Central memory CD4-positive, alpha-beta T cell (primary cell): ENCODE measurements at regions not wholly inside any gene's neighbourhood (a gene's known extent, or its start where the extent isn't known, plus 50 kb on each side); places are given as distances from the start of the nearest gene placed in this dataset.
"Not testable (repeated sequence)": the region's sequence is repeated elsewhere in the genome, so short reads cannot be mapped to it uniquely, and the experiment has no call there.

Source experiments
- DNase-seq: peaks from one replicate; pipeline ENCODE4 v3.0.0; 2022

DNA sequence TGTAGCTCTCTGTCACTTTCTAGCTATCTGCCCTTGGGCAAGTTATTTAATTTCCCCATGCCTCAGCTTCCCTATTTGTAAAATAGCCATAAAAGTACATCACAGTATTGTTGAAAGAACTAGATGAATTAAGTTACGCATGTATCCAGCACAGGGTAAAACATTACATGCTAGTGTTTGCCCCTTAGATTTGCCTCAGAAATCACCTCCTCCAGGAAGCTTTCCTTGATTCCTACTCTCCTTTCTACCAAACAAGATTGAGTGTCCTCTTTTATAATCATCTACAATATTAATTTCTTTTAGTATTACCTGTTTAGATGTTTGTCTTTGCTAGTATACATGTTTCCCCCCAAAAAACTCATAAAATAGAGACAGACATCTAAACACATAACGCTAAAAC lies 369.5 kb downstream of the GBA3 start:
- no peak for DNase-seq

DNA sequence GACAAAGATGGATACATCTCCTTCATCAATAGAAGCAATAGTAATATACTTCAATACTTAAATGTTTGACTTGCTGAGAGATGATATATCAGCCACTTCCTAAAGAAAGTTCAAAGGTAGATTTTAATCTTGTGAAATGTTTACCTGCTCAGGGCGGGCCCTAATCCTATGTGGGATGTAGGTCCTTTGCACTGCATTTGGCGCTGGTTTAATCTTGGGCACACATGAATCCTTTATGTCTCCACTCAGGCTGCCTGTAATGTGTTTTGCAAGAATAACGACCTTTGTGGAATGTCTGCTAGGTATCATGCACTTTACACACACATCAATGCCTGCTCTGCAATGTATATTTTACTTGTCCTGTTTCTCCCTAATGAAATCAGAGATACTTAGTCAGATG lies 368.7 kb downstream of the GBA3 start:
- DNase-seq, result no peak

DNA sequence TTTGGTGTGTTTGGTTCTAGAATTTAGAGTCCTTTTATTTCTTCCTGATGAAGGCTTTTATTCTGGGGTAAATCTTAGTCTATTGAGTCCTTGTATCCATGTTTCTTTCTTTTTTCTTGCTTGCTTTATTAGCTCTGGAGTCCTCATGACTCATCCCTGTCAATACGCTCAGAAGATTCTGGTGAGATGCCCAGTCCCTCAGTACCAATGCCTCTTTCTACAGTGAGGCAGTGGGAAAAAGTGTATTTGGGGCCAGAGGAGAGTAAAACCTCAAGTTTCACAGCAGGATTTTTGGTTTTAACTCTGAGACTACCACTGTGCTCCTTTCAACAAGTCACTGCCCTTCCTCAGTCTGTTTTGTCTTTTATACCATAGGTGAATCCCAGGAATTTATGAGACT lies 368.0 kb downstream of the GBA3 start:
- DNase-seq, result no peak

DNA sequence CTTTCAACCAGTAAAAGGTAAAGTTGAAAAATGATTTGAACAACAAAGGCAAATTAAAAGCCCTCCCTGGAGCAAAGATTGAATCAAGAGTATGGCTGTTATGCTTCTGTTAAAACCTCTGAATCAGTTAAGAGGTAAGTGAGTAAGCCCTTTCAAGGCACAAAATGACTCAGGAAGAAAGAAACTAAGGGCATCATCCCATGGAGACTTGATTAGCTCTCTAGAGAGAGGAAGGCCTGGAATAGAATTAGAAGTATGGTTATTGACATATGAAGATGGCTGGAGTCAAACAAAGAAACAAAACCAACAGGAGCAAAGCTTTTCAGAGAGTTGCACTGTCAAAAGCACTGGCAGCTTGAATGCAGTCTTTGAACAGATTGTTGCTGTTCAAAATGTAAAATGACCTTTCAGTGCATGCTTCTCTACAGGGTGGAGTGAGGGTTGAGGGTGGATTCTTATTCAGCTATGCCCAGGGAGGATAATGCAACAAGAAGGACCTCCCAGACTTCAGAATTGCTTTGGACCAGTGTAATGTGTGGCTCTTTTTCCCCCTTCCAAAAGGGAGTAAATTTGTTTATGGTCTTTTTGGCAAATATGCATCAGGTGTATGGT lies 365.5 kb downstream of the GBA3 start:
- DNase-seq, result no peak

DNA sequence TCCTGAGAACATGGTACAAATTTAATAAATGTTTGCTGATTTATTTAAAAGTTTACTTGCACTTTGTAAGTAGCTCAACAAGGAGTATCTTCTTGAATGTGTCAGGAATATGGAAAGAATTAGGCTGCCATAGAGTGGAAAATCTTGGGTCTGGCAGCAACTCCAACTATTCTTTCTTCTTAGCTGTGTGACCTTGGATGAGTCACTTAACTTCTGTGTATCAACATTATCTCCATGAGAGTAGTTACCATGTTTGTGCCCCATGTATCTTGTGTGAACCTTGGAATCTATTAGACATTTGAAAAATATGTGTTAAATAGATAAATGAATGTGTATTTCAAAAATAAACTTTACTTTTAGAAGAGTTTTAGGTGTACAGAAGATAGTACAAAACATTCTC lies 348.8 kb downstream of the GBA3 start:
- DNase-seq, result no peak

DNA sequence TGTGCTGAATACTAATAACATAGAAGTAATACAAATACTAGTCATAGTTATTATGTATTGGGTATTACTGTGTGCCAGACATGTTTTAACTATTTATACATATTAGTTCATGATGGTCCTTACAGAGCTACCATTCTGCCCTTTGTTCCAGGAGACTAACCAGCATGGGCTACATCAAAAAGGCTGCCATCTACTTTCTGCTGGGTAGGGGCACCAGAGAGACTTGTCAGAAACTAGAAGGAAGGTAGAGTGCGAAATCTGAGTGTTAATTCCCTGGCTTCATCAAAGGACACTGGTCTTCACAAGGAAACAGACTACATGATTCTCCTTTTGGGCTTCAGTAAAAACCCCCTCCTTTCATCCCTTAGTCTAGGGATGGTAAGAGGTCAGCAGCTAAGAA lies 347.8 kb downstream of the GBA3 start:
- DNase-seq, result no peak

DNA sequence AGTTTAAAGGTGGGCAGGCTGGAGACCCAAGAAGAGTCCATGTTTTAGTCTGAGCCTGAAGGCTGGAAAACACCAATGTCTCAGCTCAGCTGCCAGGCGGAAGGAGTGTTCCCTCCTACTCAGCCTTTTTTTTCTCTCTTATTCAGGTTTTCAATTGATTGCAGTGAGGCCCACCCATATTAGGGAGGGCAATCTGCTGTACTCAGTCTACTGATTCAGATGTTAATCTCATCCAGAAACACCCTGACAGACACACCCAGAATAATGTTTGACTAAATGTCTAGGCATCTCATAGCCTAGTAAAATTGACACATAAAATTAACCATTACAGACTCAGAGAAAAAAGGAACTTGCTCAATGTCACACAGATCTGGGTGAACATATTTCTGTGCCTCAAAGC lies 347.1 kb downstream of the GBA3 start:
- DNase-seq, result no peak

DNA sequence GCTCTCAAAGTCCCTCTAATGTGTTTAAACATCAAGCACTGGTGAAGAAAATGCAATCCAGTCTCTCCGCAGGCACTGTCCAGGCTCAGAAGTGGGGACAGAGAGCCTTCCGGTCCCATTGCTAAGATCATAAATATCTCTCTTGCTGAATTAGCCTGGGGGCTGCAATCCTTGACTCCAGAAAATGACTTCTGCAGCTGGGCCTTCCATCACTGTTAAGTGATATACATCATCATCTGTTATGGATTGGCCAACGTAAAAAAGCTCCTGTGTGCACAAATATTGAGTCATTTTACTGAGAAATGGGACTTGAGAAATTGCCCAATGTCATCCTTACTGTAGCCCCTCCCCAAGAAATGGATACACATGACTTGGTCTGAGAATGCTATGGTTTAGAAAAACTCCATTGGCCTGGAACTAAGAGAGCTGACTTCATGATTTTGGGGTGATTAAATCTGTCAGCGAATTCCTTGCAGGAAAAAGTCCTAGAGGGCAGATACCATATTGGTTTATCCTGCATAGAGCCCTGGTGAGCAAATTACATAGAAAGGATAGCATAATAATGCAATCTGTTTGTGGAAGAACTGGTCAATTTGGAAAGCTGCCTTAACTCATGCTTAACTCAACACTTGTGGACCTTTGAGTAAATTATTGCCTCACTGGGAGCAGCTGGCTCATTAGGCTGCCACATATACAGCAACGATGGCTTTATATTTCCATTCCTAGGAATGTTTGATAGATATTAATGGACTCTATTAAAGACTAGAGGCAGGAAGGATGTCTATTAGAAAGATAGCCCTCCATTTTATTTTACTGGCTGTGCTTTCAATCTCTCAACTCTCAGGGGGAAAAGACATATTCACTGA lies 346.1 kb downstream of the GBA3 start:
- no peak for DNase-seq

DNA sequence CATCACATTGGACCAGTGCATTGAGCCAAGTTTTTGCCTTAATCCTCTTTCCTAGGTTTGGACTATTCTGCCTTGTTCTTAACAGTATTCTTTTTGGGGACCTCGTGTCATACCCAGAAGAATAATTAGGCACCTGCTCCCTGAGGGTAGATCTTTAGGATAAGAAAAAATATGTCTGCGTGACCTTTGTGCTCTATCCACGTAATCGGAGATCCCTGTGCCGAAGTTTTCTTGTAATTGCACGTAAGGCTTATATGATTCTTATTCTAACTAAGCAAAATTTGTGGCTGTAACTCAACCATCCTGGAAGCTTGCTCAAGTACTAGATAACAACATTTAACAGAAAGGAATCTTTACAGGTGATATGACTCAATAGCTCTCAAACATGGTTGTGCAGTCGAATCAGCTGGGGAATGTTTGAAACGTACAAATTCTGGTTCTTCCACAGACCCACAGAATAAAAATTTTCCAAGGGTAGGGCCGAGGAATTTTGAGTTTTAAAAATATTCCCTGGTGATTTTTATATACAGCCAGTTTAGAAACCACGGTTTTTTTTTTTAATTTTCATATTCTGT lies 344.3 kb downstream of the GBA3 start:
- DNase-seq, result no peak

DNA sequence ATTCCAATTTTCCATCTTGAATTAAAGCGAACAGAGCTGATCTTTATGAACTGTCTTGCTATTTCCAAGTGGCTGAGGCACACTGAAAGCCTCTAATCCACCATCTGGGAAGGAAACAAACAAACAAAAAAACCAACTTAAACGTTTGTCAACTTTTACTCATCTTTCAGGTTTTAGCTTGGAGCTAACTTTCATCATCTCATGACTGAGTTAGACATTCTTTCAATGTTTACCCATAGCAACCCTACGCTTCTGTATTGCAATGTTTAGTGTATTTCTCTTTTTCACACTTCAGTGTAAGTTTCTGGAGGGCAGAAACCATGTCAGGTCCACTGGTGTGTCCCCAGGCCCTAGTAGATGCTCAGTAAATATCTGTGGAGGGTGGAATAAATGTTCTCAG lies 343.8 kb downstream of the GBA3 start:
- DNase-seq, result no peak

DNA sequence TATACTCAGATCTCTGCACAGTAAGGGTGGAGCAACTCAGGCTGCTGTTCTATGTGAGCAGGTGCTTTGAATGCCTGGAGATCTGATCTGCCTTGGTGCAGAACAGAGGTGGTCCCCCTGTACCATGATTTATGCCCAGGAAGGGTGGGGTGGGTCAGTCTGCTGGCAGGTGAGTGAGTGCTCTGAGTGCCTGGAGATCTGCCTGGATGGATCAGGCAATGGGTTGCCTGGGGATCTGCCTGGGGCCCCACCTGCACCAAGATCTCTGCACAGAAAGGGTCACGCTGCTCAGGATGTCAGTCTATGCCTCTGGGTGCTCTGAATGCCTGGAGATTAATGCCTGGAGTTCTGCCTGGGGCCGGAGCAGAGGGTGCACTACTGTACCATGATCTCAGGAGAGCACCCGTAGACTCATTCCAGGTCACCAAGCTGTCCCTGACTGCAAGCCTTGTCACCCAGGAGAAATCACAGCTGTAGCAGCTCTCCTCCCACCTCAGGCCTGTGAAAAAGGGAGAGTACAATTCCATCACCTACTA lies 342.9 kb downstream of the GBA3 start:
- no peak for DNase-seq

DNA sequence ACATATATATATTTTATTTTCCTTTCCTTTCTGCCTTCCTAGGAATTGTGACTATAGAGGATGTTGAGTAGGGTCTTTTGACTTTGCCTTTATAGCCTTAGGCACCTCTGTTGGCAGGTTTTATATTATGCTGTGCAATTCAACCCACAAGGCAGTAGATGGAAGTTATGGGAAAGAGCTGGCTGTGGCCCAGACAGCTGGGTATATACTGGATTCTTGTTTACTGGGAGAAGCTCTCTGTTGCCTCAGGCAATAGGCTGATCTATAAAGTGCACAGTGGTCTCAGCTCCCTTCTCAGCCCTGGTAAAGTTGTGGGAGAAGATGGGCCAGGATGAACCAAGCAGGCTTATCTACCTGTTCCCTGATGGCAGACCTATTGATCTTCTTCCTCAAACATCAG lies 342.0 kb downstream of the GBA3 start:
- DNase-seq, result no peak

DNA sequence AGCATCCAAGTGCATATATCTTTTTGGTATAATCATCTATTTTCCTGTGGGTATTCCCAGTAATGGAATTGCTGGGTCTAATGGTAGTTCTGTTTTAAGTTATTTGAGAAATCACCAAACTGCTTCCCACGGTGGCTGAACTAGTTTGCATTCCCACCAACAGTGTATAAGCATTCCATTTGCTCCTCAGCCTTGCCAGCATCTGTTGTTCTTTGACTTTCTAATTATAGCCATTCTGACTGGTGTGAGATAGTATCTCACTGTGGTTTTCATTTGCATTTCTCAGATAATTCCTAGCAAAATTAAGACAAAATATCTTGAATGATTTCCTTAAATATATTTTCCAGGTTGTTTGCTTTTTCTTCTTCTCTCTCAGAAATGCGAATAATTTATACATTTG lies 341.1 kb downstream of the GBA3 start:
- DNase-seq, result no peak

DNA sequence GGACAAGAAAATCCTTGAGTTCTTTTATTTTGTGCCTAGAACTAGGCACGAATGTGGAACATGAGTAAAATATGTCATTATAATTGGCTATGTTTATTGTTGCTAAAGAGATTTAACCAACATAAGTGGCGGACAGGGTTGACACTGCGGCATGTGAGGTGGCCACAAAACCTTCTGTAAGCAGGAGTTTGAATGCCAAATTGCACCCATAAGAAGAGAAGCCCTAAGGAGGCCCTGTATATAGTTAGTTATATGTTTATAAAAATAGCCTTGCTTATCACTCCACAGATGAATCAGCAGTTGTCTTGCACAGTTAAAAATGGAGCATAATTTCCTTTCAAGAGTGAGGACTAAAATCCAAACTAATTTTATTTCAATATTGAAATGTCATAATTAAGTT lies 336.1 kb downstream of the GBA3 start:
- DNase-seq, result no peak

DNA sequence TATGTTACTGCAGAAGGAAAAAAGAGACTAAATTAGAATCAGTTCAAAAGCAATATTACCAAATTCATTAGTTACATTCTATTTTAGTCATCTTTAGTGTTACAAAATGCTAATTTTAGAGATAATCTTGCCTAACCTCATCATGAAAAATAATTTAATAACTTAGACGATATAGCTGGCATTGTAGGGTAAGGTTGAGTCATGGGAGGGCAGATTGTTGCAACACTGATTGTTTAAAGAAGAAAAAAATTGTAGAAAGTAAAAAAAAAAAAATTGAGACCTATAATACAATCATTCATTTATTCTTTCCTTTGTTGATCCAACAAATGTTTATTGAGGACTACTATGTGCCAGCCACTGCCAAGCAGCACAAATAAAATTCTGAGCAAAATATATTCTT lies 330.9 kb downstream of the GBA3 start:
- no peak for DNase-seq

DNA sequence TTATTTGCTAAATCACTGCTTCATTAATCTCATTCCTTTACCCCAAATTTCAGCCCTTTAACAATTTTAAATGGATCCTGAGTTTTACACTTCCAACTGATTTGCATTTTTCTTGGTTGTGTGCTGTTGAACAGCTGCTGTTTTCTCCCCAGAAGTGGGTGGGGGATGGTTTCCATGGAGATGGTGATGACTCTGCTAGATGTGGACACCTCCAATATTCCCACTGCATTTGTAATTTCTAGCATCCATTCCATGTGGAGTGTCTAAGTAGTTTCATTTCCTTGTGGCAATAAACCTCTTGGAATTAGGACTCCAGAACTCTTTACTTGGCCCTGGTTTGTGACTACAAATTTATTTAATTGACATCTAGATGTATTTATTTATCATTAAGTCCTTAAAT lies 330.4 kb downstream of the GBA3 start:
- DNase-seq, result no peak

DNA sequence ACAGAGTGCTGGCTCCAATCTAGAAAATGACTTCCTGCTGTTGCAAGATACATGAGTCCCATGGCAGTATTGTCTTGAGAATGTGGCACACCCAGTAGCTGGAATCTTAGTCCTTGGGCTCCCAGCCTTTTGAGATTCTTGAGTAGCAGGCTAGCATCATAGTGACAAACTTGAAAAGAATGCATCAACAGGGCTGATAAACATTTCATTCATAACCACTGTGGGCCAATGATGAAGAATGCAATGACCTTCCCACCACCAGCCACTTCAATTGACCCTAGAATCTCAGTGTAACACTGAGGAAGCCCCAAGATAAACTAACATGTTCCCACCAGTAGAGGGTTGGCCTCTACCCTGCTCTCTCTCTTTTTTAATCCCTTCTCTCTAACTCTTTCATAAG lies 329.3 kb downstream of the GBA3 start:
- DNase-seq, result no peak

DNA sequence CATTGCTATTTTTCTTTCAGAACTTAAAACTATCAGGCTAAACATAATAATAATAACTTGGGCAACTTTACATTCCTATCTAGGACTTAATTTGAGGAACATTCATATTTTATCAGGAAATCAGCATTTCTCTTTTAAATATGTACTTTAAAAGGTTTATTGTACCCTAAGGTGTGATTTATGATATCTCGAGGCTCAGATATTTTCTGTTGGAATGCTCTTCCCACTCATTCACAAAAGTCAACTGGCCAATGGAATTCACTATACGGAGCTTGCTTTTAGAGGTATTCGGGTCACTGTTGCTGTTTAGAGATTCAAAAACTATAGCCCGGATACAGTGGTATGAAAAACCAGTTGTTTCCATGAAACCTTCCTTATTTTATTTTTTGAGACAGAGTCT lies 328.3 kb downstream of the GBA3 start:
- no peak for DNase-seq

DNA sequence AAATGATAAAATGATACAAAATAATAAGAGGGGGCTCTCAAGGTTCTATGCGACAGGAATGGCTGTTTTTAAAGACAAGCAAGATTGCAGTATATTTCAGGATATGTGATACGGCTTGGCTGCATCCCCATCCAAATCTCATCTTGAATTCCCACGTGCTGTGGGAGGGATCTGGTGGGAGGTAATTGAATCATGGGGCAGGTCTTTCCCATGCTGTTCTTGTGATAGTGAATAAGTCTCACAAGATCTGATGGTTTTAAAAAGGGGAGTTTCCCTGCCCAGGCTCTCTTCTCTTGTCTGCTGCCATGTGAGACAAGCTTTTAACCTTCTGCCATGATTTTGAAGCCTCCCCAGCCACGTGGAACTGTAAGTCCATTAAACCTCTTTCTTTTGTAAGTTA lies 327.7 kb downstream of the GBA3 start:
- not testable (repeated sequence) for DNase-seq

DNA sequence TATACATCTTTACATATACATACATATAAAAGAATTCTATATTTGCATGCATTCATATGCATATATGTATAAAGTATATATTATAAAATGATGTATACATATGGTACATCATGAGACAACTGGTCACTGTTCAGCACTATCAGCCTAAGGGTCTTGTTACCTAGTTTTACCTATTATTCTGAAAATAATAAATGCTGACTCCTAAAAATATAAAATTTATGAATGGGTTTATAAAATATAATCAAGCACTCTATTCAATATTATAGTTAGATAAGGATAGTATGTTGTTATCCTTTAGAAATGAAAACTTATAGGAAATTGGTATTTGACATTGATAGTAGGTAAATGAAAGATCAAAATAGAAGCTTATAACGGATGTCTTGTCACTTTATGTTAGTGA lies 324.2 kb downstream of the GBA3 start:
- no peak for DNase-seq

DNA sequence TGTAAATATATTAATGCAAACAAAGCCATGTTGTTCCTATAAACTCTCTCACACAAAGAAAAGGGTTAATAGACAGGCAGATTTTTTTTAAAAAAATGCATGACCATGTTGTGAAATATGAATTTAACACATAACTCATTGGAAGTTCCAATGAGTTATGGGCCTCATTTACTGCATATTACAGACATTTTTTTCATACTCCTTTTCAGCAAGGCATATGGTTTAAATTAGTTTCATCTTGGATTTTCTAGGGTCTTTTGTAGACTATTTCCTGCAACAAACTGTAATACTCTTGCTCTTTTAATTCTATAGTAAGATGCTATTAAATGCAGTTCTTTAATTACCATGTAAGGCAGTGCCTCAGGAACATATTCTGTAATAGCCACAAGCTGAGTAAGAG lies 323.1 kb downstream of the GBA3 start:
- no peak for DNase-seq

DNA sequence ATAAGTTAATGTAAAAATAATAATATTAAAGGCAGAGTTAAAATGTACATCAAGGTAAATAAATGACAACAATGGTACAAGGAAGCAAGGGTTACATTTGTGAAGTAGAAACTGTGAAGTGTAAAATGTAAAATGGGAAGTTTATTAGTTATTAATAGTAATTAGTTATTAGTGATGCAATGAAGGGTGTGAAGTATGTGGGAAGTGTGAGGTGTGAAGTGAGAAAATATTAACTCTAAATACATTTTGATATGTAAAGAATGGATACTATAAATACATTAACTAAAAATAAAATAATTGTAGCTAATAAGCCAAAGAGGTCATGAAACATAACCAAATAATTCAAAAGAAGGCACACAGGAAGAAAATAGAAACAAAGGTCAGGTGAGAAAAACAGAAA lies 316.4 kb downstream of the GBA3 start:
- DNase-seq, result no peak

DNA sequence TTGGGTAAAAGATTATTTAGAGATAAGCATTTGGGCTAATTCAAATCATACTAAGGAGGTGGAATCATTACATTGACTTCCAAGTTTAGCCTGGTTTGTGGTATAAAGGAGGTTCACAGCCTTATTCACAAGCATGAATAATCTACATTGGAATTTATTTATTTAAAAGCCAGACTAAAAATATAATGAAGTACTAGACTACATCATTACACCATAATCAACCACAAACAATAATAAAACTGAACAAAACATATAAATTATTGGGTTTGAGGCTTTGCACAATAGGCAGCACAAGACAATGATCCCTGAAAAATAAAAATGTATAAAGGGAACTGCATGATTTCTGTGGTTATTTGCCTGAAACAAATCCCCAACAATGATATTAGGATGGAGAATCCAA lies 314.0 kb downstream of the GBA3 start:
- no peak for DNase-seq

DNA sequence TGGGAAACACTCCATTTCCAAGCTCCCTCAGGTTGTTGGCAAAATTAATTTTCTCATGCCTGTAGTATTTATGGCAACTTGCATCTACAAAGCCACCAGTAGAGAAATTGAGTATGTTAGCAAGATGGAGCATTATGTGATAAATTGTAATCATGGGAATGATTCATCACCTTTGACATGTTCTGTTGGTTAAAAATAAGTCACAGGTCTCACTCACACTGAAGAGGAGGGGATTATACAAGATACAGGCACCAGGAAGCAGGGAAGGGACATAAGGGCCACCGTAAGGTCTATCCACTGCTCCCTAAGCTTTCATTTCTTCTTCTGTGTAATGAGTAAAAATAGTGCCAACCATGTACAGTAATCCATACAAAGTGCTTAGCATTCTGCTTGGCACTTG lies 313.0 kb downstream of the GBA3 start:
- no peak for DNase-seq
